ENCODE measurements at regions not wholly inside any gene's neighbourhood (a gene's known extent, or its start where the extent isn't known, plus 50 kb on each side); places are given as distances from the start of the nearest gene placed in this dataset.

- Histone ChIP-seq H4K5ac (ENCODE audit: insufficient read length, low read depth, low read length) (no peak overlapping the region), H4K8ac (replicated peaks; ENCODE audit: insufficient read length, low read depth, low read length) (no peak overlapping the region), H3K4me2 (ENCODE audit: insufficient read depth, insufficient read length, low read length) (peak overlapping the region; percentile 7), H2AK5ac (ENCODE audit: insufficient read length, low read length) (no peak overlapping the region), H3T11ph (ENCODE audit: low read length) (no peak overlapping the region), H3K4me1 (ENCODE audit: insufficient read depth, low read length) (no peaks in the 10 kb centered on the region; the same call in 1 of the 2 replicates), H3K27ac (ENCODE audit: insufficient read length, low read depth, low read length) (no peak overlapping the region), H3K23me2 (ENCODE audit: insufficient read length, low read depth, low read length, poor library complexity, severe bottlenecking) (peaks cover 2% of the 10 kb centered on the region), H3K79me1 (ENCODE audit: insufficient read depth, low read depth, low read length, poor library complexity, severe bottlenecking) (no peaks in the 10 kb centered on the region), H4K20me1 (ENCODE audit: control insufficient read depth, insufficient read depth, insufficient read length) (no peaks in the 10 kb centered on the region), H2BK20ac (ENCODE audit: low read depth, low read length, poor library complexity, severe bottlenecking) (no peak overlapping the region), H3K18ac (ENCODE audit: insufficient read length, low read depth, low read length) (no peak overlapping the region), H3K27me3 (ENCODE audit: insufficient read depth, low read length) (no peaks in the 10 kb centered on the region; the same call in 1 of the 2 replicates), H4K91ac (ENCODE audit: insufficient read length, low read depth, low read length) (no peak overlapping the region), H3K23ac (ENCODE audit: insufficient read length, low read depth, low read length) (no peak overlapping the region), H2BK15ac (ENCODE audit: low read depth, low read length) (no peak overlapping the region), H2BK12ac (ENCODE audit: insufficient read length, low read depth, low read length) (no peak overlapping the region), H3K56ac (ENCODE audit: insufficient read length, low read depth, low read length) (no peak overlapping the region), H3K4ac (ENCODE audit: low read depth, low read length) (no peak overlapping the region), H3K9me3 (ENCODE audit: control insufficient read depth, low read depth, low read length) (no peaks in the 10 kb centered on the region), H3K14ac (ENCODE audit: insufficient read depth, low read length) (no peak overlapping the region), H2AFZ (ENCODE audit: low read length) (no peak overlapping the region), H2BK120ac (ENCODE audit: low read depth, low read length, poor library complexity, severe bottlenecking) (no peak overlapping the region), H3K79me2 (ENCODE audit: insufficient read depth, low read length) (no peaks in the 10 kb centered on the region), H2BK5ac (ENCODE audit: insufficient read length, low read length) (no peak overlapping the region), H3K9ac (ENCODE audit: extremely low read depth, insufficient read length, low read length) (no peak overlapping the region)
- Mint-ChIP-seq H3K4me3 (peak overlapping the region; percentile 11 to 68; a peak in 2 of 5 replicates), H3K4me1 (peaks cover 44 to 46% of the 10 kb centered on the region in 2 experiments), H3K27ac (no peak overlapping the region), H3K36me3 (ENCODE audit: insufficient read depth in 1 of 3, low read depth in 3 of 3) (peaks cover 0 to 2% (median 0%) of the 10 kb centered on the region in 3 experiments; a peak in 2 of 7 replicates), H3K27me3 (ENCODE audit: low read depth) (peaks cover 57% of the 10 kb centered on the region), H3K9me3 (peaks cover 0 to 6% of the 10 kb centered on the region in 2 experiments; a peak in 1 of 5 replicates)
- no CpG with 5 or more reads among the region's 10 CpGs for WGBS (ENCODE audit: extremely low coverage, insufficient read length, low lambda C conversion rate)
- no peak for DNase-seq
- TF ChIP-seq, protein P1, sequence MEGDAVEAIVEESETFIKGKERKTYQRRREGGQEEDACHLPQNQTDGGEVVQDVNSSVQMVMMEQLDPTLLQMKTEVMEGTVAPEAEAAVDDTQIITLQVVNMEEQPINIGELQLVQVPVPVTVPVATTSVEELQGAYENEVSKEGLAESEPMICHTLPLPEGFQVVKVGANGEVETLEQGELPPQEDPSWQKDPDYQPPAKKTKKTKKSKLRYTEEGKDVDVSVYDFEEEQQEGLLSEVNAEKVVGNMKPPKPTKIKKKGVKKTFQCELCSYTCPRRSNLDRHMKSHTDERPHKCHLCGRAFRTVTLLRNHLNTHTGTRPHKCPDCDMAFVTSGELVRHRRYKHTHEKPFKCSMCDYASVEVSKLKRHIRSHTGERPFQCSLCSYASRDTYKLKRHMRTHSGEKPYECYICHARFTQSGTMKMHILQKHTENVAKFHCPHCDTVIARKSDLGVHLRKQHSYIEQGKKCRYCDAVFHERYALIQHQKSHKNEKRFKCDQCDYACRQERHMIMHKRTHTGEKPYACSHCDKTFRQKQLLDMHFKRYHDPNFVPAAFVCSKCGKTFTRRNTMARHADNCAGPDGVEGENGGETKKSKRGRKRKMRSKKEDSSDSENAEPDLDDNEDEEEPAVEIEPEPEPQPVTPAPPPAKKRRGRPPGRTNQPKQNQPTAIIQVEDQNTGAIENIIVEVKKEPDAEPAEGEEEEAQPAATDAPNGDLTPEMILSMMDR (conservative IDR thresholded peaks at IDR 0.05): no peak
Observed at GRCh38 chr1:243943671-243944428, 93.8 kb upstream of the AKT3 start.

Data from H9 (cell line).